A549 (cell line): ENCODE measurements at regions not wholly inside any gene's neighbourhood (a gene's known extent, or its start where the extent isn't known, plus 50 kb on each side); places are given as distances from the start of the nearest gene placed in this dataset.

Experiments used
- ATAC-seq, 2 experiments: fragments of 200-7000 bp in 1 of 2; fragments of >200 bp in 1 of 2; cut with Nextera tagmentation in 1 of 2; cut with Tn5 transposase in 1 of 2; 3 replicates each; pipeline versions ENCODE4 v1.8.0 to v1.9.1; 2018 to 2020; ENCODE audit warnings: mild to moderate bottlenecking in 1 of 2, moderate library complexity in 1 of 2
- CTCF ChIA-PET: fragments of 300-600 bp; sonication (Branson Sonifier 250); formaldehyde crosslinking; extraction: SDS; loops from one replicate; lab custom pipeline; 2021; ENCODE audit warnings: antibody characterized with exemption, inconsistent platforms; lab: Yijun Ruan, JAX
- POLR2A ChIA-PET: fragments of 350-600 bp; formaldehyde crosslinking; extraction: SDS; loops from one replicate; lab custom pipeline; 2021; ENCODE audit warnings: antibody characterized with exemption, inconsistent platforms; lab: Yijun Ruan, JAX
- DNase-seq, 2 experiments: peaks; one replicate each; pipeline versions ENCODE4 v3.0.0 to v3.0.0-alpha.2; 2011 to 2016; ENCODE audit warnings: low read depth in 1 of 2, low spot score in 1 of 2
- FAIRE-seq: peaks from 2 replicates; lab custom pipeline; 2011; peaks lifted over from hg19 to GRCh38; lab: Jason Lieb, UNC
- H3K27ac ChIP-seq, 2 experiments: fragments of >200 bp; sonication (Bioruptor Twin); formaldehyde crosslinking; 3 replicates each; pipeline ENCODE4 v1.5.1; 2016 to 2017
- H3K4me1 ChIP-seq: fragments of >200 bp; sonication (Bioruptor Twin); formaldehyde crosslinking; 3 replicates; pipeline ENCODE4 v1.6.1; 2016
- H3K4me2 ChIP-seq: fragments of >200 bp; sonication (Bioruptor Twin); formaldehyde crosslinking; 3 replicates; pipeline ENCODE4 v1.6.1; 2016
- H3K4me3 ChIP-seq: fragments of >200 bp; sonication (Bioruptor Twin); formaldehyde crosslinking; 3 replicates; pipeline ENCODE4 v1.5.1; 2016
- H3K9me3 ChIP-seq: fragments of >200 bp; sonication (Bioruptor Twin); formaldehyde crosslinking; 3 replicates; pipeline ENCODE4 v1.6.1; 2016
- CBX2 ChIP-seq: fragments of 200-600 bp; sonication (generic); IDR thresholded peaks from 2 replicates; pipeline ENCODE4 v1.6.1; 2016; ENCODE audit warnings: low read depth, mild to moderate bottlenecking, borderline replicate concordance
- CBX8 ChIP-seq: fragments of 200-600 bp; sonication (generic); IDR thresholded peaks from 2 replicates; pipeline ENCODE4 v1.6.1; 2016
- EP300 ChIP-seq, 2 experiments: fragments of >200 bp; sonication (Bioruptor Twin); formaldehyde crosslinking; IDR thresholded peaks; 2 replicates in 1 of 2; 3 replicates in 1 of 2; pipeline ENCODE4 v1.6.1; 2016 to 2017
- HEYL ChIP-seq: fragments of 250-450 bp; sonication (Bioruptor Pico); IDR thresholded peaks from 2 replicates; pipeline ENCODE4 v1.8.0; 2021; ENCODE audit warnings: mild to moderate bottlenecking, moderate library complexity
- HOXA7 ChIP-seq: fragments of 250-450 bp; sonication (Bioruptor Pico); IDR thresholded peaks from 2 replicates; pipeline ENCODE4 v1.5.0; 2020; ENCODE audit warnings: mild to moderate bottlenecking, moderate library complexity
- HOXB5 ChIP-seq: fragments of 250-450 bp; sonication (Bioruptor Pico); IDR thresholded peaks from 2 replicates; pipeline ENCODE4 v1.5.0; 2020; ENCODE audit warnings: mild to moderate bottlenecking, moderate library complexity
- JUN ChIP-seq, 2 experiments: fragments of >200 bp; sonication (Bioruptor Twin); formaldehyde crosslinking; IDR thresholded peaks; 2 replicates in 1 of 2; 3 replicates in 1 of 2; pipeline ENCODE4 v1.6.1; 2016 to 2017
- MAFK ChIP-seq: fragments of 450-650 bp; IDR thresholded peaks from 2 replicates; pipeline ENCODE4 v1.6.1; 2014; ENCODE audit not compliant: partially characterized antibody
- NFE2L2 ChIP-seq: fragments of 150-350 bp; conservative IDR thresholded peaks from 2 replicates; pipeline ENCODE4 v1.6.1; 2014; ENCODE audit warnings: low read length
- PHF8 ChIP-seq: fragments of 200-600 bp; sonication (generic); IDR thresholded peaks from 2 replicates; pipeline ENCODE4 v1.6.1; 2016; ENCODE audit warnings: low read depth, mild to moderate bottlenecking, antibody characterized with exemption, moderate library complexity, borderline replicate concordance
- WGBS: methylation state at CpG from one replicate; pipeline ENCODE4 v1.1.6; 2017; ENCODE audit errors: missing lambda C conversion rate; 5-methylcytosine and 5-hydroxymethylcytosine counted together
- TF ChIP-seq, protein P1 (sequence below): fragments of 250-450 bp; sonication (Bioruptor Pico); IDR thresholded peaks from 2 replicates; pipeline ENCODE4 v1.5.0; 2021; ENCODE audit warnings: mild to moderate bottlenecking, moderate library complexity, borderline replicate concordance
- TF ChIP-seq, protein P2 (sequence below): fragments of >200 bp; sonication (Bioruptor Twin); formaldehyde crosslinking; IDR thresholded peaks from 3 replicates; pipeline ENCODE4 v1.6.1; 2016
- TF ChIP-seq, protein P3 (sequence below): fragments of 450-650 bp; IDR thresholded peaks from 2 replicates; pipeline ENCODE4 v1.6.1; 2014; ENCODE audit warnings: antibody characterized with exemption
- TF ChIP-seq, protein P4 (sequence below): IDR thresholded peaks from 2 replicates; pipeline ENCODE4 v1.6.1; 2012

DNA sequence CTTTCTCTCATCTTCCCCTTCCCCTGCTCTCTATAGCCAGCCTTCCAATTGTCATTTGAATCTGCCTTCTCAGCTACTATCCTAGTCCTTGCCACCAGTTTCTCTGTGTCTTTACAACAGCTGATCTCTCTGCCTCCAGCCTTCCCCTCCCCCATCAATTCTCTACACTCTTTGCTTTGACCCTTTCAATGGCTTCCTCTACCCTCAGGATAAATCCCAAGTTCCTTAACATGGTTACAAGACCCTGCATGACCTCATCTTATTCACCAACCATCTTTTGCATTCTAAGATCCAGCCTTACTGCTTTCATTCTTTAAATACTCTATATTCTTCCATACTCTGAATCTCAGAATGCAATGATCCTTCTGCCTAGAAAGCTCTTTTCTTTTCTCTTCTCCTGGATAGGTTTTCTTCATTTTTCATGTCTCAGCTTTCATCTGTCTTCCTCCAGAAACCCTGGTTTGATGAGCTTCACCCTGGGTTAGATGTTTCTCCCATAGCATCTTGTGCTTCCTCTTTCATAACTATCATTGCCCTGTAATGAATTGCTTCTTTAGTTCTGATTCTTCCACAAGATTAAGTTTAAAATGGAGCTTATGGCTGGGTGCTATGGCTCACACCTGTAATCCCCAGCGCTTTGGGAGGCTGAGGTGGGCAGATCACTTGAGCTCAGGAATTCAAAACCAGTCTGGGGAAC, 58.6 kb upstream of the ZSWIM6 start:
- H3K4me3 ChIP-seq: no peak overlapping the region
- FAIRE-seq (no peak), DNase-seq (no peak)
- no peak for TF ChIP-seq CBX8
- TF ChIP-seq, protein P1, sequence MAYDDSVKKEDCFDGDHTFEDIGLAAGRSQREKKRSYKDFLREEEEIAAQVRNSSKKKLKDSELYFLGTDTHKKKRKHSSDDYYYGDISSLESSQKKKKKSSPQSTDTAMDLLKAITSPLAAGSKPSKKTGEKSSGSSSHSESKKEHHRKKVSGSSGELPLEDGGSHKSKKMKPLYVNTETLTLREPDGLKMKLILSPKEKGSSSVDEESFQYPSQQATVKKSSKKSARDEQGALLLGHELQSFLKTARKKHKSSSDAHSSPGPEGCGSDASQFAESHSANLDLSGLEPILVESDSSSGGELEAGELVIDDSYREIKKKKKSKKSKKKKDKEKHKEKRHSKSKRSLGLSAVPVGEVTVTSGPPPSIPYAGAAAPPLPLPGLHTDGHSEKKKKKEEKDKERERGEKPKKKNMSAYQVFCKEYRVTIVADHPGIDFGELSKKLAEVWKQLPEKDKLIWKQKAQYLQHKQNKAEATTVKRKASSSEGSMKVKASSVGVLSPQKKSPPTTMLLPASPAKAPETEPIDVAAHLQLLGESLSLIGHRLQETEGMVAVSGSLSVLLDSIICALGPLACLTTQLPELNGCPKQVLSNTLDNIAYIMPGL (CRISPR knock-in tag): no peak
- no peak for TF ChIP-seq CBX2
- TF ChIP-seq HEYL (CRISPR knock-in tag): no peak
- no peak for TF ChIP-seq MAFK
- TF ChIP-seq JUN (IDR thresholded peaks at IDR 0.05): no peak
- no peak for TF ChIP-seq EP300 (IDR thresholded peaks at IDR 0.05)
- TF ChIP-seq HOXB5: no peak
- TF ChIP-seq, protein P2, sequence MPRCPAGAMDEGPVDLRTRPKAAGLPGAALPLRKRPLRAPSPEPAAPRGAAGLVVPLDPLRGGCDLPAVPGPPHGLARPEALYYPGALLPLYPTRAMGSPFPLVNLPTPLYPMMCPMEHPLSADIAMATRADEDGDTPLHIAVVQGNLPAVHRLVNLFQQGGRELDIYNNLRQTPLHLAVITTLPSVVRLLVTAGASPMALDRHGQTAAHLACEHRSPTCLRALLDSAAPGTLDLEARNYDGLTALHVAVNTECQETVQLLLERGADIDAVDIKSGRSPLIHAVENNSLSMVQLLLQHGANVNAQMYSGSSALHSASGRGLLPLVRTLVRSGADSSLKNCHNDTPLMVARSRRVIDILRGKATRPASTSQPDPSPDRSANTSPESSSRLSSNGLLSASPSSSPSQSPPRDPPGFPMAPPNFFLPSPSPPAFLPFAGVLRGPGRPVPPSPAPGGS: no peak
- no peak for TF ChIP-seq NFE2L2
- TF ChIP-seq, all 56 proteins: peak for 0
- Histone ChIP-seq H3K9me3 (no peaks in the 10 kb centered on the region), H3K4me2 (no peak overlapping the region), H3K4me1 (peaks cover 25% of the 10 kb centered on the region), H3K27ac (no peak overlapping the region)
- 88% methylated on average over 1 of the region's 1 CpG for WGBS
- POLR2A ChIA-PET: interaction anchor here (2.4 kb wide), 1 partner anchor 58 kb away, joined by 6 read pairs; no protein-coding TSS in a partner anchor
- no peak for ATAC-seq
- CTCF ChIA-PET: interaction anchor here (1.0 to 1.5 kb wide), 2 partner anchors 47 to 218 kb away, joined by 3 to 4 read pairs; no protein-coding TSS in a partner anchor

DNA sequence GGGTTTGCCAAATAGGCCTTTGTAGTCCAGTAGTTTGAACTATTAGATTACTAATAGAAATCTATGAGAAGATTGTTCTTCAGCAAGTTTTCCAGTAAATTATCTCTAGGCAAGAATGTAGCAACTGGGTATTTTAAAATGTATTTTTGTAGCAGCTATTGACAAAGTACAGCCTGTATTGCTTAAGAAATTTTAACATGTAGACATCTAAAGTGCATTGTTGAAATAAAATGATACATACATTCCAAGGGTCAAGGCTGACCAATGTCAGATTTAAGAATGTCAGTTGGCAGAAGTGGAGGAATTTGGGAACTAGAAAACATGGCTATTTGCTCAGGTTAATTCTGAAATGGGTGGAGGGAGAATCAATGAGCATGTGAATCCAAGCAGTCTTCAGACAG, 57.5 kb upstream of the ZSWIM6 start:
- ChIA-PET CTCF (interaction anchor here (1.4 to 1.5 kb wide), 2 partner anchors 46 to 384 kb away, joined by 3 to 4 read pairs; no protein-coding TSS in a partner anchor), POLR2A (interaction anchor here (2.4 kb wide), 1 partner anchor 57 kb away, joined by 6 read pairs; no protein-coding TSS in a partner anchor)
- TF ChIP-seq, protein P3, sequence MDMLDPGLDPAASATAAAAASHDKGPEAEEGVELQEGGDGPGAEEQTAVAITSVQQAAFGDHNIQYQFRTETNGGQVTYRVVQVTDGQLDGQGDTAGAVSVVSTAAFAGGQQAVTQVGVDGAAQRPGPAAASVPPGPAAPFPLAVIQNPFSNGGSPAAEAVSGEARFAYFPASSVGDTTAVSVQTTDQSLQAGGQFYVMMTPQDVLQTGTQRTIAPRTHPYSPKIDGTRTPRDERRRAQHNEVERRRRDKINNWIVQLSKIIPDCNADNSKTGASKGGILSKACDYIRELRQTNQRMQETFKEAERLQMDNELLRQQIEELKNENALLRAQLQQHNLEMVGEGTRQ: no peak
- TF ChIP-seq, protein P4, sequence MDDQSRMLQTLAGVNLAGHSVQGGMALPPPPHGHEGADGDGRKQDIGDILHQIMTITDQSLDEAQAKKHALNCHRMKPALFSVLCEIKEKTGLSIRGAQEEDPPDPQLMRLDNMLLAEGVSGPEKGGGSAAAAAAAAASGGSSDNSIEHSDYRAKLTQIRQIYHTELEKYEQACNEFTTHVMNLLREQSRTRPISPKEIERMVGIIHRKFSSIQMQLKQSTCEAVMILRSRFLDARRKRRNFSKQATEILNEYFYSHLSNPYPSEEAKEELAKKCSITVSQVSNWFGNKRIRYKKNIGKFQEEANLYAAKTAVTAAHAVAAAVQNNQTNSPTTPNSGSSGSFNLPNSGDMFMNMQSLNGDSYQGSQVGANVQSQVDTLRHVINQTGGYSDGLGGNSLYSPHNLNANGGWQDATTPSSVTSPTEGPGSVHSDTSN: no peak
- TF ChIP-seq JUN (IDR thresholded peaks at IDR 0.05) (no peak), PHF8 (no peak), CBX8 (no peak)
- FAIRE-seq (no peak), DNase-seq (no peak), ATAC-seq (no peak)
- peak overlapping the region in 1 of 2 experiments; percentile 61; a peak in 1 of 6 replicates for H3K27ac ChIP-seq
- no peak overlapping the region for H3K4me3 ChIP-seq
- H3K4me2 ChIP-seq: no peak overlapping the region
- no peaks in the 10 kb centered on the region for H3K9me3 ChIP-seq
- H3K4me1 ChIP-seq: peaks cover 25% of the 10 kb centered on the region

DNA sequence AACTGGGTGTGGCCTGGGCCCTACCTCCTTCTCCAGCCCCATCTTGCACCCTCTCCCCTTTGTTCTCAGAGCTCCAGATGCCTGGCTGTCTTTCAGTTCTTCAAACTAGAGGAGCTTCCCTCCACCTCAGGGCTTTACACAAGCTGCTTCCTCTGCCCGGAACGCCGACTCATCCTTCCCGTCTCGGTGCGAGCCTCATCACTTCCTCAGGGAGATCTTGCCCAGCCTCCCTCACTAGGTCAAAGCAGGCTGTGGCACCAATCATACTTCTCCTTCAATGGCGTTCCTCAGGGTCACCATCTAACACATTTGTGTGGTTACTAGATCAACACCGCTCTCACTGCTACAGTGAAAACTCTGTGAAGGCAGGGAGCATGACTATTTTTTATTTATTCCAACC, 56.2 kb upstream of the ZSWIM6 start:
- 47% methylated on average over 8 of the region's 8 CpGs for WGBS
- DNase-seq (peak in 1 of 2 experiments; percentile 61), FAIRE-seq (no peak), ATAC-seq (peak in 1 of 2 experiments; percentile 67; a peak in 3 of 6 replicates)
- ChIA-PET CTCF (interaction anchor here (1.3 to 1.6 kb wide), 3 partner anchors 12 to 56 kb away, joined by 3 to 5 read pairs (median 4); partner anchors contain the start of gene ZSWIM6), POLR2A (no interaction called here)
- Histone ChIP-seq H3K4me1 (peaks cover 34% of the 10 kb centered on the region), H3K4me2 (peak overlapping the region; percentile 34), H3K27ac (peak overlapping the region; percentile 54 to 61), H3K4me3 (no peak overlapping the region), H3K9me3 (no peaks in the 10 kb centered on the region)
- TF ChIP-seq HOXA7 (CRISPR knock-in tag) (no peak), MAFK (peak; percentile 76)
